BLaER1 treated with 17β-estradiol and CSF1 and Interleukin-3, amounts not matched to agents 10 nM and 100 nM (cell line): ENCODE measurements at regions not wholly inside any gene's neighbourhood (a gene's known extent, or its start where the extent isn't known, plus 50 kb on each side); places are given as distances from the start of the nearest gene placed in this dataset.
A peak's percentile ranks its signal among the peaks of the same experiment; 100 is the strongest.

Source experiments
- H3K27ac ChIP-seq, 11 experiments: shearing (Covaris generic); formaldehyde crosslinking; 2 replicates each; pipeline ENCODE4 v1.8.1; 2022
- H3K27me3 ChIP-seq, 11 experiments: shearing (Covaris generic); formaldehyde crosslinking; 2 replicates each; pipeline ENCODE4 v1.8.1; 2022
- H3K36me3 ChIP-seq, 11 experiments: shearing (Covaris generic); formaldehyde crosslinking; 2 replicates each; pipeline ENCODE4 v1.8.1; 2022
- H3K4me1 ChIP-seq, 10 experiments: shearing (Covaris generic); formaldehyde crosslinking; 2 replicates each; pipeline ENCODE4 v1.8.1; 2022
- H3K4me2 ChIP-seq, 11 experiments: shearing (Covaris generic); formaldehyde crosslinking; 2 replicates each; pipeline ENCODE4 v1.8.1; 2022
- H3K4me3 ChIP-seq, 10 experiments: shearing (Covaris generic); formaldehyde crosslinking; 2 replicates each; pipeline ENCODE4 v1.8.1; 2022
- H3K9ac ChIP-seq, 11 experiments: shearing (Covaris generic); formaldehyde crosslinking; 2 replicates each; pipeline ENCODE4 v1.8.1; 2022
- H3K9me3 ChIP-seq, 11 experiments: shearing (Covaris generic); formaldehyde crosslinking; replicated peaks in 1 of 11; 2 replicates each; pipeline ENCODE4 v1.8.1; 2022
- H4K20me1 ChIP-seq, 11 experiments: shearing (Covaris generic); formaldehyde crosslinking; 2 replicates each; pipeline ENCODE4 v1.8.1; 2022
- Cebpa-rat ChIP-seq, 11 experiments: shearing (Covaris generic); IDR thresholded peaks; 2 replicates each; pipeline ENCODE4 v1.8.1; 2022

DNA sequence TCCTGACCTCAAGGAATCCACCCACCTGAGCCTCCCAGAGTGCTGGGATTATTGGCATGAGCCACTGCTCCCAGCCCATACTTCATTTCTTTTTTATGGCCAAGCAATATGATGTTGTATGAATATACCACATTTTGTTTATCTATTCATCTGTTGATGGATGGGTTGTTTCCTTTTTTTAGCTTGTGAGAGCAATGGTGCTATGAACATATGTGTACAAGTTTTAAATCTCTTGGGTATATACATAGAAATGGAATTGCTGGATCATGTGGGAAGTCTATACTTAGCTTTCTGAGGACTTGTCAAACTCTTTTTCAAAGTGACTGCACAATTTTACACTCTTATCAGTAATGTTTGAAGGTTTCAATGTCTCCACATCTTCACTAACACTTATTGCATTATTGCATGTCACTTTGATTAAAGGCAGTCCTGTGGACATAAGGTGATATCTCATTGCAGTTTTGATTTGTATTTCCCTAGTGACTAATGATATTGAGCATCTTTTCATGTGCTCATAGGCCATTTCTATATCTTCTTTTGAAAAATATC is 167.1 kb upstream of the SPHKAP start:
- Histone ChIP-seq H3K4me1 (peaks cover 0 to 28% (median 15%) of the 10 kb centered on the region in 10 experiments; a peak in 12 of 20 replicates), H3K36me3 (no peaks in the 10 kb centered on the region), H3K9ac (no peak overlapping the region), H3K9me3 (peaks cover 0 to 3% (median 0%) of the 10 kb centered on the region in 11 experiments; a peak in 1 of 22 replicates), H3K4me3 (no peak overlapping the region), H3K27ac (no peak overlapping the region), H3K4me2 (peak overlapping the region in 1 of 11 experiments; percentile 18; a peak in 1 of 22 replicates), H3K27me3 (no peaks in the 10 kb centered on the region), H4K20me1 (no peaks in the 10 kb centered on the region)
- TF ChIP-seq Cebpa-rat (IDR thresholded peaks at IDR 0.05) = no peak

DNA sequence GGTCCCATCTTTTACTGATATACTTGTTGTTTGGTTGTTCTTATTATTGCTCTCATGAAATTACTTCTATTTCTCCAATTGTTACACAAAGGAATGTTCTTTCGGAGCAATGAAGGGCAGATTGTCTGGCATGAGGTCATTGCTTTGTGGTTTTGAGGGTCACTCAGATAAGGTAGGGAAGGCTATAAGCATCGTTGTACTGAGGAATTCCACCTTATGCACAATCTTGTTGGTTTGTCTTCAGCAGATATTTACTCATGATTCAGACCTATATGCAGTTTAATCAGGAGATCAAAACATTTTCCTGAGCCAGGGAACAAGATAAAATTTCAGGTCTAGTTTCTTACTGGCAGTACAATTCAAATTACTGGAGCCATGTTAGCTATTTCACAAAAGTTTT is 163.0 kb upstream of the SPHKAP start:
- Histone ChIP-seq H3K27me3 (no peaks in the 10 kb centered on the region), H4K20me1 (no peaks in the 10 kb centered on the region), H3K4me1 (peaks cover 0 to 13% (median 0%) of the 10 kb centered on the region in 10 experiments; a peak in 4 of 20 replicates), H3K36me3 (no peaks in the 10 kb centered on the region), H3K9ac (no peak overlapping the region), H3K4me3 (no peak overlapping the region), H3K9me3 (peaks cover 0 to 13% (median 0%) of the 10 kb centered on the region in 11 experiments; a peak in 4 of 22 replicates), H3K27ac (no peak overlapping the region), H3K4me2 (no peak overlapping the region)
- no peak for TF ChIP-seq Cebpa-rat (IDR thresholded peaks at IDR 0.05)

DNA sequence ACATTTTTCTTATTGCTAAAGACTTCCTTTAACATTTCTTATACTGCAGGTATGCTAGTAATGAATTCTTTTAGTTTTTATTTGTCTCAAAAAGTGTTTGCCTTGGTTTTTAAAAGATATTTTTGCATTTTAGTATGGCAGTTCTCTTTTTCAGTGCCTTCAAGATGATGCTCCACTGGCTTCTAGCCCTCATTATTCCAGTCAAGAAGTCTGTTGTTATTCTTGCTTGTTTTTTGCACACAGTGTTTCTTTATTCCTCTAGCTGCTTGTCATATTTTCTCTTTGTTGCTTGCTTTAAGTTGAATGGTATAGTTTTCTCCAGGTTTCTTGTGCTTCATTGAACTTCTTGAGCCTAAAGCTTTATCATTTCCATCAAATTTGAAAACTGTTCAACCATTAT is 158.0 kb upstream of the SPHKAP start:
- H3K36me3 ChIP-seq = no peaks in the 10 kb centered on the region
- no peak overlapping the region for H3K9ac ChIP-seq
- no peak overlapping the region for H3K27ac ChIP-seq
- no peak overlapping the region for H3K4me2 ChIP-seq
- H3K27me3 ChIP-seq = no peaks in the 10 kb centered on the region
- H3K9me3 ChIP-seq = peaks cover 0 to 14% (median 3%) of the 10 kb centered on the region in 11 experiments; a peak in 4 of 22 replicates
- H3K4me1 ChIP-seq = peaks cover 0 to 7% (median 0%) of the 10 kb centered on the region in 10 experiments; a peak in 1 of 20 replicates
- TF ChIP-seq Cebpa-rat (IDR thresholded peaks at IDR 0.05) = no peak
- no peaks in the 10 kb centered on the region for H4K20me1 ChIP-seq
- H3K4me3 ChIP-seq = no peak overlapping the region

DNA sequence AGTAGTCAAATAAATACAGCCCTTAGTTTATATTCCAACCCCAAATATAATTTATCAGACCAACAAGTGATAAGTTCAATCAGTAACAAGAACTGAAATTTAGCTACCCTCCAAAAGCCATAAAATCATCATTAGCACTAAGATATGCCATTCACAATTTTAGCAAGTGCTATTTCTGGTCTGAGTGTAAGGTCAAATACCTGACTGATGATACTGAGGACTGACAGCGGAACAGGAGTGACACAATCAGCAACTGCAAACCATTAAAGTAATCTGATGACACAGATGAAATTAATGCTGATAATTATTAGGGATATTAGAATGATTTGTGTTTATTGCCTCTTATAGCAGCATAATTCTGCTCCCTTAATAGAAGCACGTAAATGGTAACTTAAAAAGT is 152.7 kb upstream of the SPHKAP start:
- H3K27me3 ChIP-seq = no peaks in the 10 kb centered on the region
- no peaks in the 10 kb centered on the region for H4K20me1 ChIP-seq
- TF ChIP-seq Cebpa-rat (IDR thresholded peaks at IDR 0.05) = no peak
- H3K4me3 ChIP-seq = no peak overlapping the region
- H3K4me1 ChIP-seq = no peaks in the 10 kb centered on the region
- peaks cover 0 to 6% (median 0%) of the 10 kb centered on the region in 11 experiments; a peak in 1 of 22 replicates for H3K9me3 ChIP-seq
- H3K4me2 ChIP-seq = no peak overlapping the region
- no peak overlapping the region for H3K27ac ChIP-seq
- no peak overlapping the region for H3K9ac ChIP-seq
- H3K36me3 ChIP-seq = no peaks in the 10 kb centered on the region

DNA sequence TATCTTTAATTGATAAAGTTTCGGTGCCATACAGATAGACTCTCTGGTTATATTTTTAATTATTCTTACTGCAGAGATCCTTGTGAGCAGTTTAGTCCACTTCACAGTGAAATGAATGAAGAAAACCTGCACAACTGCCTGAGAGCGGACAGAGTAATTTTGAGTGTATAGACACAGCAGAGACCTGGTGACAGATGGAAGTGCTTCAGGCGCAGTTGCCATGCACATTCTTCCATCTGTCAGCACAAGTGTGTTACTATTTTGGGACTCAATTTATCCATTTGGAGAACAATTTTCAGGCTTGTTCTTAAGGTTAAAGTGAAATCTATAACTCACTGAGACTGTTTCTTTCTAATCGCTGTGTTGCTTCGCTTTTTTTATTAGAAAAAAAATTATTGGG is 147.8 kb upstream of the SPHKAP start:
- no peaks in the 10 kb centered on the region for H3K27me3 ChIP-seq
- H3K4me2 ChIP-seq = no peak overlapping the region
- peaks cover 14 to 29% (median 22%) of the 10 kb centered on the region in 11 experiments; a peak in 21 of 22 replicates for H3K9me3 ChIP-seq
- no peak overlapping the region for H3K9ac ChIP-seq
- TF ChIP-seq Cebpa-rat (IDR thresholded peaks at IDR 0.05) = no peak
- H3K4me3 ChIP-seq = no peak overlapping the region
- no peaks in the 10 kb centered on the region for H3K36me3 ChIP-seq
- no peaks in the 10 kb centered on the region for H3K4me1 ChIP-seq
- no peaks in the 10 kb centered on the region for H4K20me1 ChIP-seq
- H3K27ac ChIP-seq = no peak overlapping the region

DNA sequence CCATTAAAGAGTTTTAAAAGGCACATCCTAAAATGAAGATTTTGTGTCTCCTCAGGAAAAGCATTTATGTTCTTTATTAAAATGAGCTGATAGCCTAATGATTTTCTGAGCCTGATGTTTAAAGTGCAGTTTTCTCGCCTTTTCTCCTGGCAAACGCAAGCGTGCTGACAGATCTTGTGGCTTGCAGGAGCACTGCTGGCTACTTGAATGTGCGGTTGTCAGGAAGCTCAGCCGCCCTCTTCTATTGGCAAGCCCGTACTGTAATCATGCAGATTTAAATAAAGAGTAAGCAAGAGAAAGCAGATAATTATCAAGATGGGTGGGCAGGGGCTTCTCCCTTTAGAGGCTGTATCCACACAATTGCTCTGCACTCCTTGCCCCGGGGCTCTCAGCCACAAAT is 139.5 kb upstream of the SPHKAP start:
- no peak overlapping the region for H3K4me2 ChIP-seq
- no peaks in the 10 kb centered on the region for H3K36me3 ChIP-seq
- no peak overlapping the region for H3K27ac ChIP-seq
- no peaks in the 10 kb centered on the region for H3K27me3 ChIP-seq
- H3K9ac ChIP-seq = no peak overlapping the region
- H3K9me3 ChIP-seq = no peaks in the 10 kb centered on the region; a peak in 1 of 22 replicates
- H3K4me1 ChIP-seq = no peaks in the 10 kb centered on the region
- H4K20me1 ChIP-seq = no peaks in the 10 kb centered on the region
- H3K4me3 ChIP-seq = no peak overlapping the region
- TF ChIP-seq Cebpa-rat (IDR thresholded peaks at IDR 0.05) = no peak

DNA sequence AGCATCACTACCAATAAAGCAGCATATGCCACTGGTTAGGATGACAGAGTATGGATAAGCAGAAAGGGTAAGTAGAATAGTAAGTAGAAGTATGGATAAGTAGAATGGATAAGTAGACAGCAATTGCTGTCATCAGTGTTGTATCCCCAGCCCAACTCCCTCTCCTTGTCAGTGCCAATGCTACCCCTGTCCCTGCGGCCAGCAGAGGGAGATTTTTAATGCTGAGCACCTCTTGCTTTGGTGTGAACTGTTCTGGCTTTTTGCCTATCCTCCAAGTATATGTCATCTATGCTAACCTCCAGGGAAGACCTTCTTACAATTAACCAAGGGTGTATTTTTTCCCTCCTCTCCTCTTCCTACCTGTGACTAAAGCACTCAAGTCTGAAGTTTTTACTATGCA is 136.7 kb upstream of the SPHKAP start:
- H3K36me3 ChIP-seq = no peaks in the 10 kb centered on the region
- no peak for TF ChIP-seq Cebpa-rat (IDR thresholded peaks at IDR 0.05)
- H3K9ac ChIP-seq = no peak overlapping the region
- H3K4me2 ChIP-seq = no peak overlapping the region
- H3K27me3 ChIP-seq = no peaks in the 10 kb centered on the region
- H3K9me3 ChIP-seq = no peaks in the 10 kb centered on the region
- no peak overlapping the region for H3K27ac ChIP-seq
- H3K4me1 ChIP-seq = no peaks in the 10 kb centered on the region
- no peak overlapping the region for H3K4me3 ChIP-seq
- H4K20me1 ChIP-seq = no peaks in the 10 kb centered on the region

DNA sequence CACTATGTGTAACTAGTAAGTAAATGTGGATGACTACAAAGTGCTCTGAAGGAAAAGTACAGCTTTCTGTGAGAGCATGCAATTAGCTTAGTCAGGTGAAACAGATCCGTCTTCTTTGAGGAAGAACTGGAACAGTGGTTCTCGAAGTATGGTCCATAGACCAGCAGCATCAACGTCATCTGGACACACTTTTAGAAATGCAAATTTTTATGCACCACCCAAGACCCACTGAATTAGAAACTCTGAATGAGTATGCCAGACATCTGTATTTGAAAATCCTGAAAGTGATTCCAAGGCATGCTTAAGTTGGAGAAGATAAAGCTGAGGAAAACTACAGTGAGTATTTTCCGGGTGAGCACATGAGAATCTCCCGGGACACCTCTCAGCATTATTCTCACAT is 130.7 kb upstream of the SPHKAP start:
- H3K4me3 ChIP-seq = no peak overlapping the region
- H3K36me3 ChIP-seq = no peaks in the 10 kb centered on the region
- H3K9ac ChIP-seq = no peak overlapping the region
- H3K9me3 ChIP-seq = no peaks in the 10 kb centered on the region
- no peaks in the 10 kb centered on the region for H3K4me1 ChIP-seq
- no peak overlapping the region for H3K4me2 ChIP-seq
- no peak overlapping the region for H3K27ac ChIP-seq
- no peaks in the 10 kb centered on the region for H4K20me1 ChIP-seq
- no peak for TF ChIP-seq Cebpa-rat (IDR thresholded peaks at IDR 0.05)
- H3K27me3 ChIP-seq = no peaks in the 10 kb centered on the region

DNA sequence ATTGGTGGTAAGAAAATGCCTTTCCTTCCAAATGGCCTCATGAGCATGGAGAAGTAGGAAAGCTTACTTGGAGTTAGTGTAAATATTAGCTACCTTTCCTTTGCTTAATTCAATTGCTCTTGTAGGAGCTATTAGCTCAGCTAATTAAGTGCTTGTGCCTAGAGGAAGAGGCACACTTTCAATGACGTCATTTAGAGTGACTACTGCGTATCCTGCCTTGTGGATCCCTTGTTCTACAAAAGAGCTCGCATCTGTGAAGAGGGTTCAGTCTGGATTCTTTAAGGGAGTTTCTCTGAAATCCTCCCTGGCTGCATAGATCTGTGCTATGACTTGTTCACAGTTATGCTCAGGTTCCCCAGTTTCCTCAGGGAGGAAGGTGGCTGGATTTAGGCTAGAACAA is 122.5 kb upstream of the SPHKAP start:
- Histone ChIP-seq H3K4me1 (no peaks in the 10 kb centered on the region), H4K20me1 (no peaks in the 10 kb centered on the region; a peak in 1 of 22 replicates), H3K36me3 (no peaks in the 10 kb centered on the region), H3K4me2 (no peak overlapping the region), H3K9me3 (no peaks in the 10 kb centered on the region), H3K4me3 (no peak overlapping the region), H3K27ac (no peak overlapping the region), H3K27me3 (no peaks in the 10 kb centered on the region), H3K9ac (no peak overlapping the region)
- TF ChIP-seq Cebpa-rat (IDR thresholded peaks at IDR 0.05) = no peak

DNA sequence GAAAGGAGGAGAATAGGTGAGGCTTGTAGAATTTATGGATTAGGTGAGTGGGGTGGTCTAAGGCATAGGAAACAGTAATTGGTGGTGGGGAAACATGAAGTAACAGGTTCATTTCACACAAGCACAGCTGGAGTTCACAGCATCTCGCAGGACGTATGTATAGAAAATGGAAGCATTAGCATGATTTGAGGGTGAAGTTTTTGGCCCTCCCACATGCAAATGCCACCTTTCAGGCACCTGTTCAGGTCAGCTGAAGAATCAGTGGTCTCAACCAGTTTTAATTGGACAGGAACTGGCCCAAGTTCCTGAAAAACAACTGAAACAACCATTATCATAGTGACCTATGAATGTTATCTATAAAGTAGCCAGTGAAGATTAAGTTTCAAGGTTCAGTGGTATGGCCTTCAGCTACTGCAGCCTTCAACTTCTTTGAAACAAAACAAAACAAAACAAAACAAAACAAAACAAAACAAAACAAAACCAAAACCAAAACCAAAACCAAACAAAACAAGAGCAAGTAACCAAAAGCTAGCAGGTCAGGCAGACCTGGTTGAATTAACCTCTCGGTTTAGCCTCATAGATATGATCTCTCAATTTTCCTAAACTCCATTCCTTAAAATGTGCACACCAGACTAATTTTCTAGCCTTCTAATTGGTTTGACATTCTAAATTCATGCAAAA is 102.1 kb upstream of the SPHKAP start:
- no peaks in the 10 kb centered on the region for H3K27me3 ChIP-seq
- H3K9me3 ChIP-seq = no peaks in the 10 kb centered on the region
- H3K36me3 ChIP-seq = no peaks in the 10 kb centered on the region
- no peak overlapping the region for H3K27ac ChIP-seq
- no peak overlapping the region for H3K9ac ChIP-seq
- no peak for TF ChIP-seq Cebpa-rat (IDR thresholded peaks at IDR 0.05)
- H3K4me3 ChIP-seq = no peak overlapping the region
- H4K20me1 ChIP-seq = no peaks in the 10 kb centered on the region
- no peak overlapping the region for H3K4me2 ChIP-seq
- no peaks in the 10 kb centered on the region for H3K4me1 ChIP-seq
